Natural killer cell (primary cell): ENCODE measurements at regions not wholly inside any gene's neighbourhood (a gene's known extent, or its start where the extent isn't known, plus 50 kb on each side); places are given as distances from the start of the nearest gene placed in this dataset.

ENCODE experiments used
- ATAC-seq, 3 donors: fragments of 150-1000 bp in 2 of 3; fragments of 200-7000 bp in 1 of 3; cut with Tn5 transposase; 1 replicate in 1 of 3; 2 replicates in 2 of 3; pipeline ENCODE4 v1.10.0; 2021; ENCODE audit warnings: mild to moderate bottlenecking in 2 of 3, moderate library complexity in 2 of 3
- DNase-seq, 2 donors: peaks; one replicate each; pipeline versions ENCODE4 v3.0.0 to v3.0.0-alpha.2; 2013 to 2021; ENCODE audit warnings: mixed read lengths in 1 of 2
- H3K27ac ChIP-seq: one replicate; pipeline ENCODE4 v1.5.1; 2013; ENCODE audit warnings: mild to moderate bottlenecking, low read length
- H3K27me3 ChIP-seq: one replicate; pipeline ENCODE4 v1.6.1; 2013; ENCODE audit warnings: low read length; ENCODE audit not compliant: control insufficient read depth, insufficient read depth
- H3K36me3 ChIP-seq: one replicate; pipeline ENCODE4 v1.6.1; 2013; ENCODE audit warnings: low read length; ENCODE audit not compliant: control insufficient read depth, insufficient read depth
- H3K4me1 ChIP-seq: one replicate; pipeline ENCODE4 v1.6.1; 2013; ENCODE audit warnings: low read length; ENCODE audit not compliant: control insufficient read depth, insufficient read depth
- H3K4me3 ChIP-seq: one replicate; pipeline ENCODE4 v1.5.1; 2013; ENCODE audit warnings: low read length
- H3K9me3 ChIP-seq: one replicate; pipeline ENCODE4 v1.6.1; 2013; ENCODE audit warnings: low read length; ENCODE audit not compliant: control insufficient read depth, insufficient read depth
- H3K27ac Mint-ChIP-seq, 2 donors: one replicate each; pipeline ENCODE4 v1.8.0; 2022; ENCODE audit warnings: mild to moderate bottlenecking in 2 of 2, mixed read lengths in 2 of 2, moderate library complexity in 1 of 2
- H3K27me3 Mint-ChIP-seq, 2 donors: one replicate each; pipeline ENCODE4 v1.8.0; 2022; ENCODE audit warnings: low read depth in 2 of 2, mixed read lengths in 2 of 2
- H3K36me3 Mint-ChIP-seq: one replicate; pipeline ENCODE4 v1.8.0; 2022; ENCODE audit warnings: mixed read lengths
- H3K4me1 Mint-ChIP-seq, 2 donors: one replicate each; pipeline ENCODE4 v1.8.0; 2022; ENCODE audit warnings: mixed read lengths in 2 of 2
- H3K4me3 Mint-ChIP-seq: one replicate; pipeline ENCODE4 v1.8.0; 2022; ENCODE audit warnings: mild to moderate bottlenecking, moderate library complexity, mixed read lengths
- H3K9me3 Mint-ChIP-seq, 2 donors: one replicate each; pipeline ENCODE4 v1.8.0; 2022; ENCODE audit warnings: mixed read lengths in 2 of 2
- WGBS: methylation state at CpG from one replicate; pipeline ENCODE4 v1.1.7; 2013; ENCODE audit warnings: missing lambda C conversion rate; ENCODE audit not compliant: insufficient coverage; 5-methylcytosine and 5-hydroxymethylcytosine counted together
- intact Hi-C: fragments of 100-400 bp; cut with micrococcal nuclease; formaldehyde crosslinking; loops from one replicate; pipeline ENCODE4 v1.14.2; 2022
- TF ChIP-seq, protein P1 (sequence below): fragments of 200-600 bp; IDR thresholded peaks from one replicate; pipeline ENCODE4 v1.8.0; 2022; ENCODE audit warnings: antibody characterized with exemption

DNA sequence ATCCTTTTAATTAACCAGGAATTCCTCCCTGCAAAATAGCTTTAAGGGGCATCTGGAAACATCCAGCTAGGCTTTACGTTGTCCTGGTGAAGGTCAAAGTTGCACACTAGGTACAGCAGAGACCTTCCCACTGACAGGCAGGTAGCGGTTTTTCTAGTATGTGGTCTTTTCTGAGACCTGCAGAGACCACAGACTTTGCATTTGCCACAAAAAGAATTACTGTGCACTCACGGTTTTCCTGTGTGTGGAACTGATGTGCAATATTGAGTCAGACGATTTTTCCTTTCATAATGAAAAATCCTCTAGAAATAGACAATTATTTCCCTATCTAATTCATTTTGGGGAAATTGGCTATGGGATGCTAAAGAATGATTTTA is 417.0 kb upstream of the ADAMTSL1 start:
- H3K4me3 Mint-ChIP-seq: no peak overlapping the region
- H3K36me3 Mint-ChIP-seq: no peaks in the 10 kb centered on the region
- H3K27me3 Mint-ChIP-seq: no peaks in the 10 kb centered on the region
- intact Hi-C loops: no loop called here
- H3K27ac Mint-ChIP-seq: no peak overlapping the region
- DNase-seq (no peak), ATAC-seq (no peak)
- no peaks in the 10 kb centered on the region for H3K4me1 Mint-ChIP-seq
- H3K9me3 Mint-ChIP-seq: peaks cover 3 to 4% of the 10 kb centered on the region in 2 donors
- WGBS: 40% methylated on average over 3 of the region's 4 CpGs
- Histone ChIP-seq H3K27me3 (no peaks in the 10 kb centered on the region), H3K9me3 (no peaks in the 10 kb centered on the region), H3K4me1 (no peaks in the 10 kb centered on the region), H3K36me3 (no peaks in the 10 kb centered on the region), H3K4me3 (no peak overlapping the region), H3K27ac (no peak overlapping the region)
- TF ChIP-seq, protein P1, sequence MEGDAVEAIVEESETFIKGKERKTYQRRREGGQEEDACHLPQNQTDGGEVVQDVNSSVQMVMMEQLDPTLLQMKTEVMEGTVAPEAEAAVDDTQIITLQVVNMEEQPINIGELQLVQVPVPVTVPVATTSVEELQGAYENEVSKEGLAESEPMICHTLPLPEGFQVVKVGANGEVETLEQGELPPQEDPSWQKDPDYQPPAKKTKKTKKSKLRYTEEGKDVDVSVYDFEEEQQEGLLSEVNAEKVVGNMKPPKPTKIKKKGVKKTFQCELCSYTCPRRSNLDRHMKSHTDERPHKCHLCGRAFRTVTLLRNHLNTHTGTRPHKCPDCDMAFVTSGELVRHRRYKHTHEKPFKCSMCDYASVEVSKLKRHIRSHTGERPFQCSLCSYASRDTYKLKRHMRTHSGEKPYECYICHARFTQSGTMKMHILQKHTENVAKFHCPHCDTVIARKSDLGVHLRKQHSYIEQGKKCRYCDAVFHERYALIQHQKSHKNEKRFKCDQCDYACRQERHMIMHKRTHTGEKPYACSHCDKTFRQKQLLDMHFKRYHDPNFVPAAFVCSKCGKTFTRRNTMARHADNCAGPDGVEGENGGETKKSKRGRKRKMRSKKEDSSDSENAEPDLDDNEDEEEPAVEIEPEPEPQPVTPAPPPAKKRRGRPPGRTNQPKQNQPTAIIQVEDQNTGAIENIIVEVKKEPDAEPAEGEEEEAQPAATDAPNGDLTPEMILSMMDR: no peak

DNA sequence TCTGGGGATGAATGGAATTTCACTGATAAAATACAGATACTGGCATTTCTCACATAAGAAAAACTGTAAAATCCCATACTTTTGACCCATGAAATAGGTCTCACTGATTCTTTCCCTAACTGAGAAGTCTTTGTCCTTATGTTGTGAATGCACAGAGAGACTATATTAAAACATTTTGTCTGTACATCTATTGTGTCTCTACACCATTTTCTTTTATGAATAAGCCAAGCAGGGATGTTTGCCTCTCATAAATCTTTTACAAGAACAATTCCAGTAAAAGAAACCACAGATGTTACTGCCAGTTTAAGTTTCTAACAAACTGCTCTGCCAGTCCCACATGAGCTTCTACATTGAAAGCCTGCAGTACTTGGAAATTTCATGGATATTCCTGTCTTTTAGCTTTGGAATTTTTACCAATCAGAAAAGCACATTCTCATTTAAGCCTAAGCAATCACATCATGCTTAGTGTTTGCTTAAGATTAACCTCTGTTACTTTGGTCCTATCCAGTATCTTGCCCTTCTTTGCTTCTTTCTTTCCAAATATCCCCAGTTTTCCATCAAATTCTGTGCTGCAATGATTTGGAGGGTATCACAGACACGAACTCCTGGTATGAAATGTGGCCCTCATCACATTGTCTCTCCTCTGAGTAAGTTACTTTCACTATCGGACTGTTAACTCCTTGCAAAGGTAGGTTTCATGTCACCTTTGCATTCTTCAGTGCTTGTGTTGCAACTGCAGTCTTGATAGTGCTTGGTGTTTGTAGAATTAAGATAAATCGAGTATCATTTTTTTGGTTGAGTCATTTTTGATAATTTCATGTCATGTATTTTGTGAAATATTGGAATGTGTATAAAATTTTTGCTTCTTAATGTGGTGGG is 415.1 kb upstream of the ADAMTSL1 start:
- ATAC-seq: no peak
- 69% methylated on average over 3 of the region's 3 CpGs for WGBS
- intact Hi-C loops: no loop called here

GRCh38 chr9:18059447-18059846 is 414.5 kb upstream of the ADAMTSL1 start:
- H3K9me3 Mint-ChIP-seq: peaks cover 3 to 6% of the 10 kb centered on the region in 2 donors
- H3K4me1 Mint-ChIP-seq: no peaks in the 10 kb centered on the region
- Histone ChIP-seq H3K9me3 (no peaks in the 10 kb centered on the region), H3K4me3 (no peak overlapping the region), H3K4me1 (no peaks in the 10 kb centered on the region), H3K27me3 (no peaks in the 10 kb centered on the region), H3K36me3 (no peaks in the 10 kb centered on the region), H3K27ac (no peak overlapping the region)
- H3K27ac Mint-ChIP-seq: no peak overlapping the region
- no peak overlapping the region for H3K4me3 Mint-ChIP-seq
- ATAC-seq: no peak
- WGBS: no CpG with 5 or more reads among the region's 1 CpG
- H3K36me3 Mint-ChIP-seq: no peaks in the 10 kb centered on the region
- H3K27me3 Mint-ChIP-seq: no peaks in the 10 kb centered on the region
- TF ChIP-seq, protein P1: no peak
- intact Hi-C loops: no loop called here
- no peak for DNase-seq

More for the DNA sequence above, 415.1 kb upstream of the ADAMTSL1 start:
- Histone ChIP-seq H3K27me3 (no peaks in the 10 kb centered on the region), H3K9me3 (no peaks in the 10 kb centered on the region), H3K4me3 (no peak overlapping the region), H3K4me1 (no peaks in the 10 kb centered on the region), H3K27ac (no peak overlapping the region), H3K36me3 (no peaks in the 10 kb centered on the region)
- H3K4me1 Mint-ChIP-seq: no peaks in the 10 kb centered on the region
- H3K27ac Mint-ChIP-seq: no peak overlapping the region
- H3K36me3 Mint-ChIP-seq: no peaks in the 10 kb centered on the region
- H3K4me3 Mint-ChIP-seq: no peak overlapping the region
- TF ChIP-seq, protein P1: no peak
- H3K9me3 Mint-ChIP-seq: peaks cover 3 to 4% of the 10 kb centered on the region in 2 donors
- DNase-seq: no peak
- H3K27me3 Mint-ChIP-seq: no peaks in the 10 kb centered on the region
